ENCODE measurements at regions not wholly inside any gene's neighbourhood (a gene's known extent, or its start where the extent isn't known, plus 50 kb on each side); places are given as distances from the start of the nearest gene placed in this dataset.

DNA sequence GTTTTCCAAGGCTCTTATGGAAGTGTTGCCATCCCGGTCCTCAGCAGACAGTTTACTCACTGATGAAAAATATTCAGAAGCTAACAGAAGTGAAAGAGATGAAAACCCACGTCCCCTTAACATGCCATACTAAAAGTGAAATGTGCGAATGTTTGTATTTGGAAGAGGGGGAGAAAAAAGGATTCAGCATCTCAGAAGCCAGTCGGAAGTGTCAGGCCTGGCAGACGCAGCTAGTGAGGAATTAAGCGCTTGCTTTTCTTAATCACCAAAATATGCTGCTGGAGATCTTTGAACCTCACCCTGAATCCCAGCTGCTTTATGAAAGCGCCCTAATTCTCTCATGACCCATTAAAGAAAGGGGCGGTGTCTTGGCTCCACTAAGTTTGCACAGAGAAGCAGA is 653.7 kb downstream of the DCDC2C start:
- no peaks in the 10 kb centered on the region for H4K20me1 ChIP-seq (ENCODE audit: insufficient read depth, low read length)

DNA sequence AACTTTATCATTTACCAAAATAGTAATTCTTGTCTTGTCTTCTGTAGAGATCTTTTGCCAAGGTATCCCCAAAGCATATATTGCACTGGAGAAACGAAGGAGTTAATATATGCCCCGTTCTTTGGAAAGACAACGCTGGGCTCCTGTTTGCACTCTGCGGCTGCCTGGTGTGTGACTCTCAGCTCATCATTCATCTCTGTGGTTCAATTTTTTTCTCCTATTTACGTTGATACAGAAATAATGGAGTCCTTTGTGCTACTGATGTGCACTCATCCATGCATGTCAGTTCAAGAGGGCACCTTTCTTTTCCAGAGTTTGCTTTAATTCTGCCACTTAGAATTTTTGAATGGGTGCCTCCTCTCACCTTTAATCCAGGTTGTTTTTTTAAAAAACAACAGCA is 655.5 kb downstream of the DCDC2C start:
- no peak overlapping the region for H3K27ac ChIP-seq (ENCODE audit: low read length)
- no peaks in the 10 kb centered on the region for H4K20me1 ChIP-seq (ENCODE audit: insufficient read depth, low read length)
- TF ChIP-seq, protein P1, sequence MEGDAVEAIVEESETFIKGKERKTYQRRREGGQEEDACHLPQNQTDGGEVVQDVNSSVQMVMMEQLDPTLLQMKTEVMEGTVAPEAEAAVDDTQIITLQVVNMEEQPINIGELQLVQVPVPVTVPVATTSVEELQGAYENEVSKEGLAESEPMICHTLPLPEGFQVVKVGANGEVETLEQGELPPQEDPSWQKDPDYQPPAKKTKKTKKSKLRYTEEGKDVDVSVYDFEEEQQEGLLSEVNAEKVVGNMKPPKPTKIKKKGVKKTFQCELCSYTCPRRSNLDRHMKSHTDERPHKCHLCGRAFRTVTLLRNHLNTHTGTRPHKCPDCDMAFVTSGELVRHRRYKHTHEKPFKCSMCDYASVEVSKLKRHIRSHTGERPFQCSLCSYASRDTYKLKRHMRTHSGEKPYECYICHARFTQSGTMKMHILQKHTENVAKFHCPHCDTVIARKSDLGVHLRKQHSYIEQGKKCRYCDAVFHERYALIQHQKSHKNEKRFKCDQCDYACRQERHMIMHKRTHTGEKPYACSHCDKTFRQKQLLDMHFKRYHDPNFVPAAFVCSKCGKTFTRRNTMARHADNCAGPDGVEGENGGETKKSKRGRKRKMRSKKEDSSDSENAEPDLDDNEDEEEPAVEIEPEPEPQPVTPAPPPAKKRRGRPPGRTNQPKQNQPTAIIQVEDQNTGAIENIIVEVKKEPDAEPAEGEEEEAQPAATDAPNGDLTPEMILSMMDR (IDR thresholded peaks at IDR 0.05; ENCODE audit: borderline replicate concordance, extremely low read depth, low read length, poor library complexity, severe bottlenecking), result no peak
- no peak for TF ChIP-seq EZH2 (IDR thresholded peaks at IDR 0.05; ENCODE audit: borderline replicate concordance, low read depth, low read length, severe bottlenecking)
- H3K9me3 ChIP-seq (ENCODE audit: insufficient read depth, low read length, severe bottlenecking), result no peaks in the 10 kb centered on the region
- no peaks in the 10 kb centered on the region for H3K36me3 ChIP-seq (ENCODE audit: insufficient read depth, low read length)
- no peak overlapping the region for H3K4me3 ChIP-seq (ENCODE audit: low read depth in 1 of 2, low read length in 2 of 2)
- no peak overlapping the region for H2AFZ ChIP-seq (ENCODE audit: low read depth, low read length)
- no peak overlapping the region for H3K9ac ChIP-seq (ENCODE audit: low read depth, low read length)
- DNase-seq (no peak), ATAC-seq (ENCODE audit: insufficient read depth, low read depth) (no peak)
- no peaks in the 10 kb centered on the region for H3K4me1 ChIP-seq (ENCODE audit: insufficient read depth, low read length)
- no peak overlapping the region for H3K4me2 ChIP-seq (ENCODE audit: insufficient read depth, low read length)
- no peaks in the 10 kb centered on the region for H3K79me2 ChIP-seq (ENCODE audit: insufficient read depth, low read length)
- no peaks in the 10 kb centered on the region for H3K27me3 ChIP-seq (ENCODE audit: insufficient read depth, low read length, poor library complexity)

More for the DNA sequence above, 653.7 kb downstream of the DCDC2C start:
- no peak for ATAC-seq (ENCODE audit: insufficient read depth, low read depth)
- DNase-seq, result no peak
- Histone ChIP-seq H3K4me1 (ENCODE audit: insufficient read depth, low read length) (no peaks in the 10 kb centered on the region), H3K27me3 (ENCODE audit: insufficient read depth, low read length, poor library complexity) (no peaks in the 10 kb centered on the region), H2AFZ (ENCODE audit: low read depth, low read length) (no peak overlapping the region), H3K9ac (ENCODE audit: low read depth, low read length) (no peak overlapping the region), H3K4me2 (ENCODE audit: insufficient read depth, low read length) (no peak overlapping the region), H3K79me2 (ENCODE audit: insufficient read depth, low read length) (no peaks in the 10 kb centered on the region), H3K27ac (ENCODE audit: low read length) (no peak overlapping the region), H3K4me3 (ENCODE audit: low read depth in 1 of 2, low read length in 2 of 2) (no peak overlapping the region), H3K36me3 (ENCODE audit: insufficient read depth, low read length) (no peaks in the 10 kb centered on the region), H3K9me3 (ENCODE audit: insufficient read depth, low read length, severe bottlenecking) (no peaks in the 10 kb centered on the region)
- TF ChIP-seq, protein P1 (IDR thresholded peaks at IDR 0.05; ENCODE audit: borderline replicate concordance, extremely low read depth, low read length, poor library complexity, severe bottlenecking), result no peak
- no peak for TF ChIP-seq EZH2 (IDR thresholded peaks at IDR 0.05; ENCODE audit: borderline replicate concordance, low read depth, low read length, severe bottlenecking)

DNA sequence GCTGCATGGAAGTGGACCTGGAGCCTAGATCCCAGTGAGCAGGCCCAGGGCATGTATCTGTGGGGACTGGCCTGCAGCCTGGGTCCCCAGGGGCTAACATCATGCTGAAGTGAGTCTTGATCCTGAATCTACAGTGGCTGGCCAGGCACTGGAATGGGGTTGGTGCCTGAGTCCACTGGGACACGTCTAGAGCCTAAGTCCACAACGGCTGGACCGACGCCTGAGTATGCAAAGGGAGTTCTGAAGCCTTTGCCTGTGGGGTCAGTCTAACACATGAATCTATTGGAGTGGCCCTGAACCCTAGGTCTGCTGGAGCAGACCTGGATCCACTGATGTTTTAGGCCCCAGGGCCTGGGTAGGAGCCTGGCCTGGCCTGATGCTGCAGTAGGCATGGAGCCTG is 665.5 kb downstream of the DCDC2C start:
- Histone ChIP-seq H3K4me3 (ENCODE audit: low read depth in 1 of 2, low read length in 2 of 2) (no peak overlapping the region), H3K9me3 (ENCODE audit: insufficient read depth, low read length, severe bottlenecking) (peaks cover 5% of the 10 kb centered on the region), H4K20me1 (ENCODE audit: insufficient read depth, low read length) (no peaks in the 10 kb centered on the region), H2AFZ (ENCODE audit: low read depth, low read length) (no peak overlapping the region), H3K27me3 (ENCODE audit: insufficient read depth, low read length, poor library complexity) (no peaks in the 10 kb centered on the region), H3K27ac (ENCODE audit: low read length) (no peak overlapping the region), H3K4me1 (ENCODE audit: insufficient read depth, low read length) (no peaks in the 10 kb centered on the region), H3K79me2 (ENCODE audit: insufficient read depth, low read length) (no peaks in the 10 kb centered on the region), H3K36me3 (ENCODE audit: insufficient read depth, low read length) (no peaks in the 10 kb centered on the region), H3K9ac (ENCODE audit: low read depth, low read length) (no peak overlapping the region), H3K4me2 (ENCODE audit: insufficient read depth, low read length) (no peak overlapping the region)
- no peak for TF ChIP-seq EZH2 (IDR thresholded peaks at IDR 0.05; ENCODE audit: borderline replicate concordance, low read depth, low read length, severe bottlenecking)
- TF ChIP-seq, protein P1 (IDR thresholded peaks at IDR 0.05; ENCODE audit: borderline replicate concordance, extremely low read depth, low read length, poor library complexity, severe bottlenecking), result no peak
- ATAC-seq (ENCODE audit: insufficient read depth, low read depth) (no peak), DNase-seq (no peak)

Data from DND-41 (cell line).